HEK293T (cell line): ENCODE measurements at regions not wholly inside any gene's neighbourhood (a gene's known extent, or its start where the extent isn't known, plus 50 kb on each side); places are given as distances from the start of the nearest gene placed in this dataset.

Source experiments
- CTCF ChIA-PET: fragments of 350-600 bp; formaldehyde crosslinking; extraction: SDS; loops from one replicate; lab custom pipeline; 2021; ENCODE audit warnings: antibody characterized with exemption, inconsistent platforms; lab: Yijun Ruan, JAX
- POLR2A ChIA-PET: fragments of 350-600 bp; formaldehyde crosslinking; extraction: SDS; loops from one replicate; lab custom pipeline; 2020; ENCODE audit warnings: antibody characterized with exemption, inconsistent platforms; lab: Yijun Ruan, JAX
- DNase-seq: peaks from one replicate; pipeline ENCODE4 v3.0.0; 2012; ENCODE audit warnings: mixed read lengths; ENCODE audit errors: extremely low spot score
- ARNT ChIP-seq: fragments of 450-650 bp; IDR thresholded peaks from 2 replicates; pipeline ENCODE4 v1.6.1; 2017; ENCODE audit warnings: mild to moderate bottlenecking
- BHLHE40 ChIP-seq: fragments of 450-650 bp; IDR thresholded peaks from 2 replicates; pipeline ENCODE4 v1.6.1; 2016; ENCODE audit warnings: mild to moderate bottlenecking, moderate library complexity, borderline replicate concordance
- CTBP1 ChIP-seq: fragments of 450-650 bp; IDR thresholded peaks from 2 replicates; pipeline ENCODE4 v1.6.1; 2016; ENCODE audit warnings: borderline replicate concordance
- ELF4 ChIP-seq: fragments of 450-650 bp; IDR thresholded peaks from 2 replicates; pipeline ENCODE4 v1.6.1; 2017; ENCODE audit warnings: antibody characterized with exemption
- FOXA1 ChIP-seq: fragments of 450-650 bp; IDR thresholded peaks from 2 replicates; pipeline ENCODE4 v1.6.1; 2016; ENCODE audit warnings: mild to moderate bottlenecking
- FOXK2 ChIP-seq: fragments of 450-650 bp; IDR thresholded peaks from 2 replicates; pipeline ENCODE4 v1.6.1; 2016; ENCODE audit warnings: mild to moderate bottlenecking
- FOXM1 ChIP-seq: fragments of 450-650 bp; IDR thresholded peaks from 2 replicates; pipeline ENCODE4 v1.6.1; 2017; ENCODE audit warnings: mild to moderate bottlenecking, borderline replicate concordance
- HDGF ChIP-seq: fragments of 450-650 bp; IDR thresholded peaks from 2 replicates; pipeline ENCODE4 v1.6.1; 2017; ENCODE audit warnings: antibody characterized with exemption, borderline replicate concordance
- L3MBTL2 ChIP-seq: fragments of 450-650 bp; conservative IDR thresholded peaks from 2 replicates; pipeline ENCODE4 v1.6.1; 2016; ENCODE audit warnings: mild to moderate bottlenecking
- LEF1 ChIP-seq: fragments of 450-650 bp; IDR thresholded peaks from 2 replicates; pipeline ENCODE4 v1.6.1; 2017; ENCODE audit warnings: mild to moderate bottlenecking, borderline replicate concordance
- NFRKB ChIP-seq: fragments of 450-650 bp; IDR thresholded peaks from 2 replicates; pipeline ENCODE4 v1.6.1; 2016; ENCODE audit warnings: mild to moderate bottlenecking, moderate library complexity
- PKNOX1 ChIP-seq: fragments of 450-650 bp; IDR thresholded peaks from 2 replicates; pipeline ENCODE4 v1.6.1; 2016
- SP1 ChIP-seq: fragments of 450-650 bp; IDR thresholded peaks from 2 replicates; pipeline ENCODE4 v1.6.1; 2017
- SUZ12 ChIP-seq: fragments of 450-650 bp; IDR thresholded peaks from 2 replicates; pipeline ENCODE4 v1.6.1; 2016; ENCODE audit warnings: mild to moderate bottlenecking
- TARDBP ChIP-seq: fragments of 450-650 bp; IDR thresholded peaks from 2 replicates; pipeline ENCODE4 v1.6.1; 2016
- ZNF384 ChIP-seq: fragments of 450-650 bp; IDR thresholded peaks from 2 replicates; pipeline ENCODE4 v1.6.1; 2016

GRCh38 chr5:63894690-63895089, 67.6 kb downstream of the HTR1A start:
- ChIA-PET POLR2A (no interaction called here), CTCF (no interaction called here)
- no peak for DNase-seq
- no peak for TF ChIP-seq ELF4
- TF ChIP-seq LEF1: no peak
- TF ChIP-seq L3MBTL2: no peak

- ChIA-PET POLR2A (no interaction called here), CTCF (no interaction called here)
- no peak for TF ChIP-seq FOXA1
- TF ChIP-seq NFRKB: no peak
- TF ChIP-seq BHLHE40: no peak
- TF ChIP-seq SUZ12: no peak
- no peak for TF ChIP-seq ELF4
- TF ChIP-seq FOXM1: no peak
- no peak for TF ChIP-seq L3MBTL2
- TF ChIP-seq LEF1: no peak
- TF ChIP-seq ZNF384: no peak
- no peak for TF ChIP-seq CTBP1
- TF ChIP-seq SP1: no peak
- DNase-seq: no peak
Measured at GRCh38 chr5:63878788-63879187, 83.5 kb downstream of the HTR1A start.

GRCh38 chr5:63877961-63878360, 84.3 kb downstream of the HTR1A start:
- POLR2A ChIA-PET: no interaction called here
- no peak for TF ChIP-seq TARDBP
- TF ChIP-seq ARNT: no peak
- no peak for TF ChIP-seq FOXK2
- TF ChIP-seq PKNOX1: no peak
- no peak for TF ChIP-seq HDGF
- no peak for TF ChIP-seq SUZ12
- no peak for TF ChIP-seq L3MBTL2
- TF ChIP-seq ELF4: no peak
- no peak for TF ChIP-seq FOXA1
- CTCF ChIA-PET: no interaction called here
- DNase-seq: no peak

GRCh38 chr5:63860379-63860778, 101.9 kb downstream of the HTR1A start:
- CTCF ChIA-PET: no interaction called here
- DNase-seq: no peak

GRCh38 chr5:63854076-63854475, 108.2 kb downstream of the HTR1A start:
- no peak for TF ChIP-seq L3MBTL2
- TF ChIP-seq ARNT: no peak
- no peak for TF ChIP-seq ZNF384
- no peak for TF ChIP-seq FOXK2
- no peak for TF ChIP-seq HDGF
- no peak for TF ChIP-seq TARDBP
- no peak for TF ChIP-seq BHLHE40
- no peak for TF ChIP-seq CTBP1
- TF ChIP-seq PKNOX1: no peak
- ChIA-PET CTCF (no interaction called here), POLR2A (no interaction called here)
- no peak for DNase-seq

More at GRCh38 chr5:63860379-63860778, 101.9 kb downstream of the HTR1A start:
- TF ChIP-seq TARDBP (no peak), NFRKB (no peak), ARNT (no peak), L3MBTL2 (no peak), BHLHE40 (no peak), FOXA1 (no peak), CTBP1 (no peak), FOXM1 (no peak), SP1 (no peak), HDGF (no peak), LEF1 (no peak), SUZ12 (no peak), PKNOX1 (no peak), ZNF384 (no peak), FOXK2 (no peak)
- POLR2A ChIA-PET: no interaction called here

GRCh38 chr5:63843190-63843589, 119.1 kb downstream of the HTR1A start:
- ChIA-PET POLR2A (no interaction called here), CTCF (no interaction called here)
- TF ChIP-seq FOXM1 (no peak), PKNOX1 (no peak), FOXA1 (no peak), SUZ12 (no peak), LEF1 (no peak), BHLHE40 (no peak), CTBP1 (no peak), L3MBTL2 (no peak), FOXK2 (no peak), NFRKB (no peak), SP1 (no peak), TARDBP (no peak), ARNT (no peak), ZNF384 (no peak), HDGF (no peak), ELF4 (no peak)
- DNase-seq: no peak

GRCh38 chr5:63837437-63837836, 124.8 kb downstream of the HTR1A start:
- ChIA-PET CTCF (no interaction called here), POLR2A (no interaction called here)
- TF ChIP-seq PKNOX1 (no peak), FOXM1 (no peak), FOXA1 (no peak), SUZ12 (no peak), ELF4 (no peak), BHLHE40 (no peak), TARDBP (no peak), SP1 (no peak)
- no peak for DNase-seq
